Hematopoietic multipotent progenitor cell treated with erythropoietin and hydrocortisone succinate and interleukin-3 and kit ligand, for 6 days (in vitro differentiated cells): ENCODE measurements at regions not wholly inside any gene's neighbourhood (a gene's known extent, or its start where the extent isn't known, plus 50 kb on each side); places are given as distances from the start of the nearest gene placed in this dataset.
A peak's percentile ranks its signal among the peaks of the same experiment; 100 is the strongest.

ENCODE experiments used
- DNase-seq: peaks from one replicate; pipeline ENCODE4 v3.0.0-alpha.2; 2015

DNA sequence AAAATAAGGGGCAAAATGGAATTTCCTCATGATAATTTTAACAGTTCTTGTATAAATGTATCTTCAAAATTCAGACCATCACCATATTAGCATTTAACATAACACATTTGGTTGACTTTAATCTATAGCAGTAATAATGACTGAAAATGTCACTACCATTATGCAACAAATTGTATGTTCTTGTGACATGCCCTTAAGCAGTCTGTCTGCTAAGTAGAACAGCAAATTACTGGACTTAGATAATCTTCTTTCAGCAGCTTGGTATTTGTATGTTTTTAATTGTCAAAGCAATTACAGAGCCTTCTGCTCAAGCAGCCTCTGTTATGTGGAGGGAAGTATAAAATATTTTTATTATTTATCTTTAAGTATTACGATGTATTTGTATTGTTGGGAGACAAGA is 214.3 kb upstream of the NXPH2 start:
- no peak for DNase-seq

DNA sequence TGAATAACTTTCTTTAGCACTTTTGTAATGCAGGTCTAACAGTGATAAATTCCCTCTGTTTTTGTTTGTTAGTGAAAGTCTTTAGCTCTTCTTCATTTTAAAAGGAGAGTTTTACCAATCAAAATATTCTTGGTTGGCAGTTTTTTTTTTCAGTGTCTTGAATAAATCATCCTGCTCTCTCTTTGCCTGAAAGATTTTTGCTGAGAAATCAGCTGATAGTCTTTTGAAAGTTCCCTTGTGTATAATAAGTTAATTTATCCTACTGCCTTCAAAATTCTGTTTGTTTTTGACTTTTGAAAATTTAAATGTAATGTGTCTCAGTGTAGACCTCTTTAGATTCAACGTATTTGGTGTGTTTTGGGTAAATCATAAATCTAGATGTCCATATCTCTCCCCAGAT is 205.7 kb upstream of the NXPH2 start:
- no peak for DNase-seq

DNA sequence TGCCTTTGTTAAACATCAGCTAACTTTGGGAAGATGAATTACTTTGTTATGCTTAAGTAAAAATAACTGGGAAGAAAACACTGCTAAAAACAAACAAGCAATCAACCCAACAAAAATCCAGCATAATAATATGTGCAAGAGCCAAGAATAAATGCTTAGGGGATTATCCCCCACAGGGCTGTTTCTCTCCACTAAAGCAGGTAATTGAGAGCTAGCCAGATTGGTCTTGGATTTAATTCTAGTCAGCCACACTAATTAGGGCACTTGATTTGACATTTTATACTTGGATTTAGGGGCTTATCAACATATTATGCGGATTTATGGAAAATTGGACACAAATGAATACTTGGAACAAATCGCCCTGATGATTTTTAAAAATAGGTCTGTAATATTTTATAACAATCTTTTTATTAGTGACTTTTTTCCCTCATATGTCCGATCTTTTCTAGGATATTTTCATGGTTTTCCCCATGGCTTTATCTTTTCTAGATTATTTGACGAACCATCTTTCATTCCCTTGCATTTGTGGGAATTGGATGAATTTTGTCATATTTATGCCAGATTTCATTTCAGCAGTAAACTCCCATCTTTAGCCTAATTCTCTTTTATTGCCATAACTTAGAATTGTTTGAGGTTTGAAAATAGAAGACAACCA is 199.1 kb upstream of the NXPH2 start:
- DNase-seq = no peak

DNA sequence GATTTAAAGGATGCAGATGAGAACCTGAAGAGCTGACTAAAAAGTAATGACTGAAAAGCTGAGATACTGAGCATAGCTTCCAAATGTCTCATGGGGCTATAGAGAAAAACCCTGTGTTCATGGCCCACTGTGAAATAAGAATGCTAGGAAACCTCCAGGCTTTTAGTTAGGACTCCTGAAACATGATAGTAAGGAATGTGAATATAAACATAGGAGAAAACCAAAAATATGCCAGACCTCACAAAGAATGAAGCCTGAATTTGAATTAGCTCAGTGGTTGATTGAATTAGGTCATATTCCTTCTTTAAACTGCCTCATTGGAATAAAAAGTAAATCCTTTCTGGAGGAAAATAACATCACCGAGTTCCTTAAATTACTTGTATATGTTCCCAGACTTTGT is 194.5 kb upstream of the NXPH2 start:
- DNase-seq = no peak

DNA sequence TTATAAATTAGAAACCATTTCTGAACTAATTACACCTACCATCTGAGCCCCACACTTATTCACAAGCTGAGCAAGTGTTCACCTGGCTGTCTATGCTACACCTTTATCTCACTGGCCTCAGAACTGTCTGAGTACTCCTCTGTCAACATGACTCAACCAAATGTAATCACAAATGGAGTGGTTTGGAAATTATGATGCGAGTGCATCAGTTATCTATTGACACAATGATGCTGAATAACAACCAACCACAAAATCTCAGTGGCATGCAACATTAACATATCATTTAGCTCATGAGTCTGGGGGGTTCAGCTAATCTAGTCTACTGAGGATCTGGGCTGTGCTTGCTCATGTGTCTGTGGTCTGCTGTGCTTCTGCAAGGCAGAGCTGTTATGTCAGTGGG is 184.2 kb upstream of the NXPH2 start:
- no peak for DNase-seq

DNA sequence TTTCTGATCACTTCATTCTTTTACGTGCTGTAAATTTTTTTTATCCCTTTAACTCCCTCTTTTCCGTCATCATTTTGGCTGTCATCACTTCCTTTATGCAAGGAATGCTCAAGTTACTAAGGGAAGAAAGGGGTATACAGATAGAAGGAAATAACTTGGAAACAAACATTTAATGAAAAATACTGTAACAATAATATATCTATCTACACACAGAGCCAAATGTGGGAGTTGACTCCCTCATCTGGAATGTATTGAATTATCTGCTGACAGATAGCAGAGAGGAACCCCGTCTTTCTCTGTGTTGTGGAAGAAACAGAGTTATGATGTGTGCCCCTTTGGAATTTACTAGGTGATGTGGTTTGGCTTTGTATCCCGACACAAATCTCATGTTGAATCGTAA is 182.5 kb upstream of the NXPH2 start:
- no peak for DNase-seq

DNA sequence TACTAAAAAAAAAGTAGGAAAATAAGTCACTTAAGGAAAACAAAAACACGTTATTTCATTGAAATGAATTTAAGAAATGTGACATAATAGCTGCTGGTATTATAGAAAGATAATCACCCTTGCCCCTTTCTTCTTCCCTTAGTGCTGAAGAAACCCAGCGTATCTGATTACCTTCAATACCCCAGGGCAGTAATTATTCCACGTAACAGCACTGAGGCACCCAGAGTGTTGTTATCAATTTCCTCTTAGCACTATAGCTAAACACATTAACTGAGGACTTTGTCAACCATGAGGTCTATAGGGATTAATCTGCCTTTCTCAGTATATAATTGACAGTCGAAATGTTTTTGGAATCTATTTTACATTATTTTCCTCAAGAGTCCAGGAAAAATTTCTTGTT is 180.0 kb upstream of the NXPH2 start:
- DNase-seq = no peak

DNA sequence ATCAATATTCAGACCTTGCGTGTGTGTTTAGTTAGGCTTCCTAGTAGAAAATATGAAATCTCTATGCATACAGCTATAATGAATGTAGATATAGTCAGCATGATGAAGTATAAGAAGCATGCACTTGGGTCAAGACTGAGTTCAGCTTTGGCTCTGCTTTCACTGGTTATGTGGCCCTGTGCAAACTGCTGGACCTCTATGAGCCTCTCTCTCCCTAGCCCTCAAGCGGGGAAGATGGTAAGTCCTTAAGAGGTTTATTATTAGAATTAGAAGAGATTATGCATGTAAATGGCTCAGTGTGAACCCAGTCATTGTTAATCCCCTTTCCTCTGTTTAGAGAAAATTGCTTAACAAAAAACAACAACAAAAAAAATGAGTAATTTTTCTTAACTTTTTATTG is 178.8 kb upstream of the NXPH2 start:
- no peak for DNase-seq

DNA sequence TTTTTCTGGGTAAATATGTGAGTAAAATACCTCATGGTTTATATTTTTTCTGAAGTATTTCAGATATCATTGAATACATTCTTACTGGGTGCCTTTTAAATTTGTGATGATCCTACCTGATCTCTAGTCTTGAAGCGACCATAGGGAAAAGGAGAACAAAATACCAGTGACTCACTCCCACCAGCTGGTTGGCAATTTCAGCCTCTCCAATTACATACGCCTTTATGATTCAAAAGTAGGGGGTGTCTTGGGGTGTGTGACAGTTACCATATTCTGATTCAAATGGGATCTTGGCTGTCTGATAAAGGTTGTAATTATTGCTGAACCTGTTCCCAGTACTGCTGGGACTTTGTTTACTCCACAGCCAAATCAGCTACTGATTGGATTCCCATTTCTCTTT is 175.9 kb upstream of the NXPH2 start:
- no peak for DNase-seq

DNA sequence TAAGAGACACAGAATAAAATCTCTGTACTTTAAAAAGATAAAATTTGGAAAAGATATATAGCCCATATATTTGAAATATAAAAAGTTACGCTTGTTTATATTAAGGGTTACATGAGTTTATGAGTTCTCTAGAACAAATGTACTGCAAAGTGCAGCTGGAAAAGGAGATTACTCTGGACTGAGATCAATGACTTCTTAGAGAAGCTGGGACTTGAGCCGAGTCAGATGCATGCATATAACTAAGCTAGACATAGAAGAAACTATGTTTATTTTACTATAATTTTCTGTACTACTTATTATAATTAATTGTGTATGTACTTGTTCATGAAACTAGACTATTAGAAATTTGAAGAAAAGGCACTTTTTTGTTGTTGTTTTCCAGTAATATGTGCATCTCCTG is 170.3 kb upstream of the NXPH2 start:
- DNase-seq = no peak

DNA sequence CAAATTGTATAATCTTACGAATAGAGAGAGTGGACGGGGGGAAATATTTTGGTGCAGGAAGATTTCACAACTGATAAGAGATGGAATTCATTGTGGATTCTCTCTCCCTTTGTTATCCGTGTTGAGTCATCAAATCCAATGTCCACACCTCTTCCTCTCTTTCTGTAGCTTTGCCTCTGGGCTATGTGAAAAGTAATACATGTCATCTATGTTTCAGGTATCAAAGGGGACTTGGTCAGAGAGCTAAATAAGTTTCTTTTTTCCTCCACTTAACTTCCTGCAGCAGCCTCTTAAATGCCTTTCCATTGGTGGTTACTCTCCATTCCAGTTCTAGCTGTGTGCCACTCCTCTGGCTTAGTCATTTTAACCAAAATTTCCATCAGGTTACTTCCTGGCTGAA is 169.3 kb upstream of the NXPH2 start:
- no peak for DNase-seq

DNA sequence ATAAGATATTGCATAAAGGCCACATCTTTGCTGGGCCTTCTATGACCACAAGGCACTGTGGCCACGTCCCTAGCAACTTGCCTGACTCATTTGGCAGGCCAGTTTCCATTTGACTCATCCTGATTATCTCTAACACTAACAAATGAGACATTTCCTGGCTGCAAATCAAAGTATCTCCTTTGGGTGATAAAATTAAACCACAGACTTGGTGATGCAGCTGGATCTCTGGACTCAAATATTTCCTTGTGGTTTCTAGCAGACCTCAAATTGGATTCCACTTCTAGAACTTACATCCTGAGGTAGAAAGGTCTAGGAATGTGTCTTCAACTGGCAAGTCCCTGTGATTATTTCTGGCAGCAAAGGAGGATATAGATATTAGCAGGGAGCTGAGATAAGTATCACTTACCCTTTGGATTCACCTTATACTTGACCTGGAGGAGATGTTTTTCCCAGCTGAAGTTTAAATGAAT is 167.9 kb upstream of the NXPH2 start:
- no peak for DNase-seq

DNA sequence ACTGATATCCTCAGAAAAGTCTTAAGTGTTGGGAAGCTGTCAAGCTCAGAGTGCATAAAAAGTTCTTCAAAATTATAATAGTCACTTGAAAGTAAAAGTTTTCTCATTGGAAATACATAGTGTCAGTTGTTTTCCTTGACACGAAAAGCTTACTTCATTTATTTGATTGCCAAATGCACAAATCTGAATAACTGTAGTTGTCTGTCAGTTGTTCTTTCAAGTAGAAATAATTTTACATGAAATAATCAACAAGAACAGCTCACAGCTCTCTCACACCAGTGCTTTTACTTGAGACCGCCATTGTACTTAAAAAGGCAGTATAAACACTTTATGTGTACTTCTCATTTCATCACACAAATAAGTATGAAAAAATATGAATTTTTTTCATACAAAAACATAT is 163.3 kb upstream of the NXPH2 start:
- no peak for DNase-seq

DNA sequence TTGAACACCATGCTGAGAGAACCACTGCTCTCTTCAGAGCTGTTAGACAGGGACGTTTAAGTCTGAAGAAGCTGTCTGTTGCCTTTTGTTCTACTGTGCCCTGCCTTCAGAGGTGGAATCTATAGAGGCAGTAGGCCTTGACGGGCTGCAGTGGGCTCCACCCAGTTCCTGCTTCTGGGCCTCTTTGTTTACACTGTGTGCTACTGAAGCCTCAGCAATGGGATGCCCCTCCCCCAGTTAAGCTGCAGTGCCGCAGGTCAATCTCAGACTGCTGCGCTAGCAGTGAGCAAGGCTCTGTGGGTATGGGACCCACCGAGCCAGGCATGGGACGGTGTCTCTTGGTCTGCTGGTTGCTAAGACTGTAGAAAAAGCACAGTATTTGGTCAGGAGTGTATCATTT is 162.3 kb upstream of the NXPH2 start:
- DNase-seq = no peak

DNA sequence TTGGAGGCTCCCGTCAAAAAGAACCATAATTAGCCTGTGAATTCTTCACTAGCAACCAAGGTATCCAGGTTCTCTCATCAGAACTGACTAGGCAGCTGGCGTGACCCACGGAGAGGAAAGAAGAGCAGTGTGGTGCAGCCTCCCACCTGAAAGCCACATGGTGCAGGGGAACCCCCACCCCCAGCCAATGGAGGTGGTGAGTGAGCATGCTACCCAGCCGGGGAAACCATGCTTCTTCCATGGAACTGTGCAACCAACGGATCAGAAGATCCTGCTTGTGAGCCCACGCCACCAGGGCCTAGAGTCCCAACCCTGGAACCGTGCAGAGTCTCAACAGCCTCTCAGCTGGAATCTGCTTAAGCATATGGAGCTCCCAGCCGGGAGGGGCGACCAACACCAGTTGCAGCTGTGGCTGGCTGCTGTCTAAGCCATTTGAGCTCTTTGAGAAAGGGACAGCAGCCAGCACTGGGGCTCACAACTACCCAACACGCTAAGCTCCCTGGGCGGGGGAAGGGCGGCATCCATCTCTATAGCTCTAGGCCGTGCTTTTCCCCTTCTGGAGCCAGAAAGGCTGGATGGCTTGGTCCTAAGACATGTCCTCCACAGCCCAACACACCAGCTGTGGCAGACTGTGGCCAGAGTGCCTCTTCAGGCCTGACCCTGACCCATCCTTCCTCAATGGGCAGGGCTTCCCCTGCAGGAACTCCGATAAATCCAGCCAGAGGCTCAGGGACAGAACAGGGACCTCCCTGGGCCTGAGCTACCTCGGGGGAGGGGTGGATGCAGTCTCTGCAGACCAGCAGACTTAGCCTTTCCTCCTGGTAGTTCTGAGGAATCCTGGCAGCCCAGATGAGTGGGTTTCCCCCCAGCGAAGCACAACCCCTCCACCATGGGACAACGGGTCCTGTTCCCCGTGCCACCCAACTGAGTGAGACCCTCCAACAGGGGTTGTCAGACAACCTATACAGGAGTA is 151.4 kb upstream of the NXPH2 start:
- DNase-seq = no peak

DNA sequence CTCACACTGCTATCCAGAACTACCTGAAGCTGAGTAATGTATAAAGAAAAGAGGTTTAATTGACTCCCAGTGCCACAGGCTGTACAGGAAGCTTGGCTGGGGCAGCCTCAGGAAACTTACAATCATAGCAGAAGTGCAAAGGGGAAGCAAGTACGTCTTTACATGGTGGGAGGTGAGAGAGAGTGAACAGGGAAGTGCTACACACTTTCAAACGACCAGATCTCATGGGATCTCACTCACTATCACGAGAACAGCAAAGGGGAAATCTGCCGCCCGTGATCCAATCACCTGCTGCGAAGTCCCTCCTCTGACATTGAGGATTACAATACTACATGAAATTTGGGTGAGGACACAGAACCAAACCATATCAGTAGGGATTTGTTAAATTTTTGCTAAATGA is 150.4 kb upstream of the NXPH2 start:
- no peak for DNase-seq

DNA sequence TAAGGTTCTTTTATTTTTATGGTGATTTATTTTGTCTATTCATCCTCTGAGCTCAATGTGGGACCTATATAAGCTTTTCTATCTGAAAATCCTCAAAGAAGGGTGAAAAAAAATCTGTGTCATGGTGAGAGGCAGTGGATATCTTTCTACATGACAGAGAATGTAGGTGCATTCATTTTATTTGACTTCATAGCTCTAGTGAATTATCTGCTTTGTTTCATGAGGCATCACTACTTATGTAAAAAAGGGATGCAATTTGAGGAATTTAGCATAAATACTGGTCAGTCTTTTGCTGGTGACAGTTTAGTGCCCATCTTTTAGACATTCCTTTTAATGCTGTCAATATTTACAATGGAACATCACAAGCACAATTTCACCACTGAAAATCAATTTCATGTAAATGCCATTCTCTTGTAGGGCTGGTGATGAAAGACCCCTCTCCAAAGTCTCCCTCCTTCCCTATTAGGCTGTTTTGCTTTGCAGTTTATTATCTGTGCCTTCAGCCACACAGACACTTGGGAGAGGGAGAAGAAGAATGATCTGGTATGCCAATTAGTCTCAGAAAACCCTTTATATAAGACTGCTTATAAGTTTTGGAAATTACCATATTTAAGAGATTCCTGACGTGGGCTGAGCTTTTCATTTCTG is 148.3 kb upstream of the NXPH2 start:
- DNase-seq = no peak

DNA sequence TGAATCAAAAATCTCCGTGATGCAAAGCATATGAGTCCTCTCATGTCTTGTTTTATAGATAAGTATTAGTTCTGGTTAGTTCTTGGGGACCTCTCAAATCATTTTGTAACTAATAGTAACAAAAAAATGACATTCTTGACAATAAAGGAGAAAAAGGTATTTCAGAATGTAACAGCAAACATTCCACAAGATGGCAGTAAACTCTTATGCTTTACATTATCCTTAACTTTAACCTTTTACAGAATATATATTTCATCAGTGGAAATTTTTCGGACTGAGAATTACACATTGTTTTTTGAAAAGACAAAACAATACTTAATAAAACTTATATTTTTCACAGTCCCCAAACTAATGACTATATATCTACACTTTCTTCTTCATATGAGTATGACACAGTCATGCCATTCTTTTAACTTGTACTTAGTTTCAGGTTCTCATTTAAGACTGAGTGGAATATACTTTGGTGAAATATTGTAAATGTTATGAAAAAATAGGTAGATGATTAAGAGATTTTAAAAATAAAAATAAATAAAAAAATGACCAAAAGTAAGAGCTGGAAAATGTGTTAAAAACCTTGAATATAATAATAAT is 142.9 kb upstream of the NXPH2 start:
- peak; percentile 33 for DNase-seq

DNA sequence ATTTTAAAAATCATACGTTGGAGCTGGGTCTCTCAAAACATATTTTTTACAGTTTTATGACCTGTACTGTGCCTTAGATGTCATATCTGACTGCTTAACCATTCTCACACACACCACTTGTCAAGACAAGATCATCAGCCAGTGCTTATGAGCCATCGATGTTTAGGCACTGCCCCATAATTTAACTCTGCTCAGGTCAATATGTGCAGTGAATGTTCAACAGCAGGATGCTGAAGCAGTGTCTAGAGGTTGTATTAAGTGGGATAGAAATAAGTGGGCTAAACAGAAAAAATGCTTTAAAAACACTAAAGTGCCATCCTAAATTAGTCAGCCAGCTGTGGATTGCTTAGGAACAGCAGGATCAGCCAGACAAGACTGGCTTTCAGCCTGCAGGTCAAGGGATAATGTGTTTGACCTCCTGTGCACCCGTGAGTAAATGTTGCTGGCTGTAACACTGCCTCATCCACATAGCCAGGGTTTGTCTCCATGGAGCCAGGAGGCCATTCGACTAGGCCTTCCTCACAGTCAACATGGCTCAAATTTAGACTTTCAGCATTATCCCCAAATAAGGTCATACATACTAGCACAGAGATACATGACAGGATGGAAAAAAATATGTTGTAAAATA is 139.0 kb upstream of the NXPH2 start:
- DNase-seq = no peak

DNA sequence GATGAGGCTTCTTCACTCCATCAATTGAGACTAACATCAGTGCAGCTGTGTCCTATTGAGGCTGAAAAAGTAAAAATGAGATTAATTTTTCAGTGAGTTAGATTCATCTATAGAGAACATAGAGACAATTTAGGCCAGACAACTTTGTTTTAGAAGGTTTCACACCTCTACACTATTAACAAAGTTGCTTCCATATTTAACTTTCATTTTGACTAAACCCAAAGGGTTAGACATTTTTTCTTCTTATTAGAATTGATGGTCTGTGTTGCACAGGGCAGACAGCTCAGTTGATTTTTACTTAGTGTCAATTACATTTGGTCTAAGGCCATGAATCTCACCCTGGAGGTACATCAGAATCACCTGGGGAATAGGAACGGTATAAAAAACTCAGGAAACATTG is 130.2 kb upstream of the NXPH2 start:
- no peak for DNase-seq

DNA sequence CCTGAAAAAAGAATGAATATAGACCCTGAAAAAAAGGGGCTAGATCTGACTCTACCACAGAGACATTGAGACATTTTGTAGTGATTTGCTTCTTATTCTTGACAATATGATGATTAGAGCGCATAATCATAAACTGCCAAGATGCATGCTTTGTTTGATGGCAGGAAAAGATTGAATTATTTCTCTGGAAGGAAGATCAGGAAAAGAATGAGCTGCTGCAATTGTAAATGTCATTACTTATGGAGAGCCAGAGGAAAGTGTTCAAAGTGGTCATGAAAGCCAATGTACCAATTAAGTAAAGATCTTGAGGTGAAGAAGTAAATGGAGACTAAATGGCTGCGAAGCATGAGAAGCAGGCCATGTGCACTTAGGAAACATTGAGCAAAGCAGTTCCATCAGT is 126.4 kb upstream of the NXPH2 start:
- DNase-seq = no peak

DNA sequence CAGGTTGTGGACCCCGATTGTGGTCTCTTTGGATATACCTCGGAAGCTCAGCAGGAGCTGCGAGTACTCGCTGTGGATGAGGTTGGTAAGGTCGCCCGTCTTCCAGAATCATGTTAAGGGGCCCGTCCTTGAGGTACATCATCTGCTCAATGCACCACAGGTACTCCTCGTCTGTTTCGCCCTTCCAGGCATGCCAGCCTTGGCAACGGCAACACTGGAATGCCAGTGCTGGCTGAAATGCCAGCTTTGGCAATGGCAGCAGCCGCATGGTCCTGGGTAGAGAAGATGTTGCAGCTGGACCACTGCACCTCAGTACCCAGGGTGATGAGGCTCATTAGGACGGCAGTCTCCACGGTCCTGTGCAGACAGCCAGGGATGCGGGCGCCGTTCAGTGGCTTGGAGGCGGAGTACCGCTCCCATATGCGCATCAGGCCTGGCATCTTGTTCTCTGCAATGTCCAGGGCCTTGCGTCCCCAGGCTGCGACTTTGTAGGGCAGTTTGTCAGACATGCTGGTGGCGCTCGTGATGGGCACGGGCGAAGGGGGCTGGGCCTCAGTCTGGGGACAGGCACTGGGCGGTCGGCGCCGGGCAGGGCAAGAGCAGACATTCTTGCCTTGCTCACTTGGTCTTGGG is 122.2 kb upstream of the NXPH2 start:
- no peak for DNase-seq

DNA sequence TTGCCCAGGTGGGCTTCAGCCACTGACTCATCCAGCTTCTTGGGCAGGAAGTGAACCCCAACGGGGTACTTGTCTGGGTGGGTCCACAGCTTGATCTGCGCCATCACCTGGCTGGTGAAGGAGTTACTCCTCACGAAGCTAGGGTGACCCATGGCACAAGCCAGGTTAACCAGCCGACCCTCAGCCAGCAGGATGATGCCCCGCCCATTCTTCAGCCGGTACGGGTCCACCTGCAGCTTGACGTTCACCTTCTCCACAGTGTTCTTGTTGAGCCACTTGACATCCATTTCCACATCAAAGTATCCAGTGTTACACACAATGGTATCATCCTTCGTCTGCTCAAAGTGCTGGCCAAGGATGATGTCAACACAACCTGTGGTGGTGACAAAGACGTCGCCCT is 121.3 kb upstream of the NXPH2 start:
- DNase-seq = no peak
